Hematopoietic multipotent progenitor cell treated with erythropoietin and hydrocortisone succinate and interleukin-3 and kit ligand, for 15 days (in vitro differentiated cells): ENCODE measurements at regions not wholly inside any gene's neighbourhood (a gene's known extent, or its start where the extent isn't known, plus 50 kb on each side); places are given as distances from the start of the nearest gene placed in this dataset.
"Not testable (repeated sequence)": the region's sequence is repeated elsewhere in the genome, so short reads cannot be mapped to it uniquely, and the experiment has no call there.

Source experiments
- DNase-seq: peaks from one replicate; pipeline ENCODE4 v3.0.0-alpha.2; 2015; ENCODE audit warnings: low spot score

- DNase-seq: no peak
These were observed 134.0 kb downstream of the SST start for GRCh38 chr3:187536185-187536584.

GRCh38 chr3:187533797-187534196 is 136.4 kb downstream of the SST start:
- DNase-seq: no peak

- no peak for DNase-seq
These were observed 138.4 kb downstream of the SST start for GRCh38 chr3:187531831-187532230.

GRCh38 chr3:187522890-187523289 is 147.3 kb downstream of the SST start:
- DNase-seq: no peak

GRCh38 chr3:187522293-187522692 is 147.9 kb downstream of the SST start:
- DNase-seq: no peak

- DNase-seq: no peak
These were observed 148.6 kb downstream of the SST start for GRCh38 chr3:187521546-187521945.

- no peak for DNase-seq
These were observed 149.9 kb downstream of the SST start for GRCh38 chr3:187520027-187520945.

- no peak for DNase-seq
These were observed 150.7 kb downstream of the SST start for GRCh38 chr3:187519428-187519890.

- DNase-seq: no peak
These were observed 150.4 kb downstream of the RTP4 start for GRCh38 chr3:187518616-187519015.

- DNase-seq: no peak
These were observed 150.0 kb downstream of the RTP4 start for GRCh38 chr3:187518207-187518606.

GRCh38 chr3:187516446-187517185 is 148.4 kb downstream of the RTP4 start:
- DNase-seq: no peak

GRCh38 chr3:187507905-187508304 is 139.7 kb downstream of the RTP4 start:
- DNase-seq: no peak

GRCh38 chr3:187507266-187507665 is 139.1 kb downstream of the RTP4 start:
- no peak for DNase-seq

- no peak for DNase-seq
These were observed 136.2 kb downstream of the RTP4 start for GRCh38 chr3:187504435-187504834.

- no peak for DNase-seq
These were observed 130.1 kb downstream of the RTP4 start for GRCh38 chr3:187498211-187498724.

GRCh38 chr3:187497052-187497451 is 128.9 kb downstream of the RTP4 start:
- DNase-seq: no peak

- not testable (repeated sequence) for DNase-seq
These were observed 125.9 kb downstream of the RTP4 start for GRCh38 chr3:187494056-187494455.

- DNase-seq: no peak
These were observed 123.2 kb downstream of the RTP4 start for GRCh38 chr3:187491371-187491770.

GRCh38 chr3:187490366-187490765 is 122.2 kb downstream of the RTP4 start:
- DNase-seq: no peak

GRCh38 chr3:187484547-187485295 is 116.5 kb downstream of the RTP4 start:
- no peak for DNase-seq

- DNase-seq: no peak
These were observed 113.2 kb downstream of the RTP4 start for GRCh38 chr3:187481426-187481825.

GRCh38 chr3:187475613-187476012 is 107.4 kb downstream of the RTP4 start:
- DNase-seq: not testable (repeated sequence)
